ENCODE measurements at regions not wholly inside any gene's neighbourhood (a gene's known extent, or its start where the extent isn't known, plus 50 kb on each side); places are given as distances from the start of the nearest gene placed in this dataset.

DNA sequence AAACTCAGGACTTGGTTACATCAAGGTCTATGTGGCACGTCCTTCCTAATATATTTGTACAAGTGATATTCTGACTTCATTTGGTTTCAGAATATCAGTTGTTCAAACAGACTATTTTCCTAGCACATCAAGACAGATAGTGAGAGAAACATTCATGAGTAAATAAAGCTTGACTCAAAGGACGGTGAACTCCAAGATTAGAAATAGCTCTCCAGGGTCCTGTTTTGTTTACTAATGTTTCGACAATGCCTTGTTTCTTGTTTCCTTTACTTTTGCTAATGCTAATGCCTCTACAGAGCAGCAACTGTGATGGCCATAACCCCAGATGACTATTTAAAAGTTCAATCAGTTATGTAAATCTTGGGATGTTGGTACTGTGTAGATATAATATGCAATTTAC lies 313.9 kb downstream of the KLF12 start:
- TF ChIP-seq, protein P1, sequence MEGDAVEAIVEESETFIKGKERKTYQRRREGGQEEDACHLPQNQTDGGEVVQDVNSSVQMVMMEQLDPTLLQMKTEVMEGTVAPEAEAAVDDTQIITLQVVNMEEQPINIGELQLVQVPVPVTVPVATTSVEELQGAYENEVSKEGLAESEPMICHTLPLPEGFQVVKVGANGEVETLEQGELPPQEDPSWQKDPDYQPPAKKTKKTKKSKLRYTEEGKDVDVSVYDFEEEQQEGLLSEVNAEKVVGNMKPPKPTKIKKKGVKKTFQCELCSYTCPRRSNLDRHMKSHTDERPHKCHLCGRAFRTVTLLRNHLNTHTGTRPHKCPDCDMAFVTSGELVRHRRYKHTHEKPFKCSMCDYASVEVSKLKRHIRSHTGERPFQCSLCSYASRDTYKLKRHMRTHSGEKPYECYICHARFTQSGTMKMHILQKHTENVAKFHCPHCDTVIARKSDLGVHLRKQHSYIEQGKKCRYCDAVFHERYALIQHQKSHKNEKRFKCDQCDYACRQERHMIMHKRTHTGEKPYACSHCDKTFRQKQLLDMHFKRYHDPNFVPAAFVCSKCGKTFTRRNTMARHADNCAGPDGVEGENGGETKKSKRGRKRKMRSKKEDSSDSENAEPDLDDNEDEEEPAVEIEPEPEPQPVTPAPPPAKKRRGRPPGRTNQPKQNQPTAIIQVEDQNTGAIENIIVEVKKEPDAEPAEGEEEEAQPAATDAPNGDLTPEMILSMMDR (conservative IDR thresholded peaks at IDR 0.05 in 1 of 2, IDR thresholded peaks at IDR 0.05 in 1 of 2; ENCODE audit: extremely low read depth in 1 of 2, insufficient read depth in 1 of 2, low read depth in 1 of 2, low read length in 2 of 2) = no peak
- no peak for TF ChIP-seq EZH2 (IDR thresholded peaks at IDR 0.05; ENCODE audit: borderline replicate concordance, low read length)

All from mammary epithelial cell (primary cell).